ENCODE measurements at regions not wholly inside any gene's neighbourhood (a gene's known extent, or its start where the extent isn't known, plus 50 kb on each side); places are given as distances from the start of the nearest gene placed in this dataset.

DNA sequence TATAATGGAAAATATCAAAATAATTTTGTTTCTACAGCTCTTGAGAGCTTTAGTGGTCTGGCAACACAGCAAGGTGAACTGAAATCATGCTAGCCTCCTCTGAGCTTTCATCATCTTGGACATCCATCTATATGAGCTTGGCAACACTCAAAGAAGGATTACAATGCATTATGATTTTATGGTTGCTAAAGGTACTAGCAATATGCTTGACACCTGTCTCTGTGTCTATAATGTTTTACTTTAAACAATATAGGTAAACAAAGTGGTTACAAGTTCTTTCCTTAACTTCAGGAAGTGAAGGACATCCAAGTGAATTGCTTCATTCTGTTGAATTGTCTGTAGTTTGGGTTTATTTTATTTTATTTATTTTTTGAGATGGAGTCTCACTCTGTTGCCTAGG lies 203.7 kb upstream of the RRP15 start:
- Histone ChIP-seq H2AFZ (ENCODE audit: low read depth, low read length) (no peak overlapping the region), H3K9ac (ENCODE audit: low read length) (no peak overlapping the region), H2BK120ac (ENCODE audit: low read depth, low read length) (no peak overlapping the region), H2BK12ac (ENCODE audit: low read length in 2 of 2) (no peak overlapping the region), H3K9me3 (ENCODE audit: control insufficient read depth, low read length) (no peaks in the 10 kb centered on the region), H4K91ac (ENCODE audit: low read length) (no peak overlapping the region), H3K23ac (ENCODE audit: low read length in 2 of 2) (no peak overlapping the region), H4K8ac (ENCODE audit: low read length) (no peak overlapping the region), H2BK5ac (ENCODE audit: low read depth, low read length, poor library complexity, severe bottlenecking) (no peak overlapping the region), H3K4me2 (ENCODE audit: low read length, poor library complexity, severe bottlenecking) (no peak overlapping the region), H3K79me1 (replicated peaks; ENCODE audit: low read length, poor library complexity, severe bottlenecking) (no peaks in the 10 kb centered on the region), H3K36me3 (ENCODE audit: control insufficient read depth in 1 of 2, insufficient read depth in 2 of 2, low read depth in 1 of 2, low read length in 2 of 2) (no peaks in the 10 kb centered on the region), H3K4me1 (ENCODE audit: control insufficient read depth, insufficient read depth, low read depth, low read length) (no peaks in the 10 kb centered on the region), H2AK5ac (ENCODE audit: low read length, severe bottlenecking) (no peak overlapping the region), H3K27me3 (ENCODE audit: control insufficient read depth in 1 of 2, insufficient read depth in 1 of 2, low read length in 2 of 2) (no peaks in the 10 kb centered on the region), H2BK15ac (ENCODE audit: low read depth, poor library complexity, severe bottlenecking) (no peak overlapping the region), H3K18ac (ENCODE audit: low read depth in 1 of 2, low read length in 2 of 2) (no peak overlapping the region), H3K4me3 (ENCODE audit: insufficient read depth in 1 of 2, low read depth in 1 of 2, low read length in 2 of 2) (no peak overlapping the region), H3K27ac (ENCODE audit: low read length, poor library complexity, severe bottlenecking) (no peak overlapping the region), H3K4ac (ENCODE audit: low read depth in 1 of 2, low read length in 2 of 2) (no peak overlapping the region), H3K14ac (ENCODE audit: low read length in 2 of 2) (no peak overlapping the region)
- DNase-seq: no peak

- Histone ChIP-seq H3K14ac (ENCODE audit: low read length in 2 of 2) (no peak overlapping the region), H2BK120ac (ENCODE audit: low read depth, low read length) (no peak overlapping the region), H4K91ac (ENCODE audit: low read length) (no peak overlapping the region), H2BK15ac (ENCODE audit: low read depth, poor library complexity, severe bottlenecking) (no peak overlapping the region), H3K4me1 (ENCODE audit: control insufficient read depth, insufficient read depth, low read depth, low read length) (no peaks in the 10 kb centered on the region), H3K4ac (ENCODE audit: low read depth in 1 of 2, low read length in 2 of 2) (no peak overlapping the region), H3K9ac (ENCODE audit: low read length) (no peak overlapping the region), H3K27me3 (ENCODE audit: control insufficient read depth in 1 of 2, insufficient read depth in 1 of 2, low read length in 2 of 2) (no peaks in the 10 kb centered on the region), H2BK12ac (ENCODE audit: low read length in 2 of 2) (no peak overlapping the region), H2BK5ac (ENCODE audit: low read depth, low read length, poor library complexity, severe bottlenecking) (no peak overlapping the region), H3K9me3 (ENCODE audit: control insufficient read depth, low read length) (no peaks in the 10 kb centered on the region), H3K27ac (ENCODE audit: low read length, poor library complexity, severe bottlenecking) (no peak overlapping the region), H3K4me3 (ENCODE audit: insufficient read depth in 1 of 2, low read depth in 1 of 2, low read length in 2 of 2) (no peak overlapping the region), H3K23ac (ENCODE audit: low read length in 2 of 2) (no peak overlapping the region), H2AK5ac (ENCODE audit: low read length, severe bottlenecking) (no peak overlapping the region), H3K4me2 (ENCODE audit: low read length, poor library complexity, severe bottlenecking) (no peak overlapping the region), H3K18ac (ENCODE audit: low read depth in 1 of 2, low read length in 2 of 2) (no peak overlapping the region), H4K8ac (ENCODE audit: low read length) (no peak overlapping the region), H2AFZ (ENCODE audit: low read depth, low read length) (no peak overlapping the region), H3K79me1 (replicated peaks; ENCODE audit: low read length, poor library complexity, severe bottlenecking) (no peaks in the 10 kb centered on the region), H3K36me3 (ENCODE audit: control insufficient read depth in 1 of 2, insufficient read depth in 2 of 2, low read depth in 1 of 2, low read length in 2 of 2) (no peaks in the 10 kb centered on the region)
- no peak for DNase-seq
- WGBS: no CpG with 5 or more reads among the region's 1 CpG
Measured at GRCh38 chr1:218090459-218090858, 194.6 kb upstream of the RRP15 start.

- Histone ChIP-seq H3K23ac (ENCODE audit: low read length in 2 of 2) (no peak overlapping the region), H2BK12ac (ENCODE audit: low read length in 2 of 2) (no peak overlapping the region), H2BK15ac (ENCODE audit: low read depth, poor library complexity, severe bottlenecking) (no peak overlapping the region), H4K91ac (ENCODE audit: low read length) (no peak overlapping the region), H4K8ac (ENCODE audit: low read length) (no peak overlapping the region), H3K4ac (ENCODE audit: low read depth in 1 of 2, low read length in 2 of 2) (no peak overlapping the region), H3K27me3 (ENCODE audit: control insufficient read depth in 1 of 2, insufficient read depth in 1 of 2, low read length in 2 of 2) (no peaks in the 10 kb centered on the region), H3K14ac (ENCODE audit: low read length in 2 of 2) (no peak overlapping the region), H3K18ac (ENCODE audit: low read depth in 1 of 2, low read length in 2 of 2) (no peak overlapping the region), H3K79me1 (replicated peaks; ENCODE audit: low read length, poor library complexity, severe bottlenecking) (no peaks in the 10 kb centered on the region), H3K4me2 (ENCODE audit: low read length, poor library complexity, severe bottlenecking) (no peak overlapping the region), H2BK120ac (ENCODE audit: low read depth, low read length) (no peak overlapping the region), H3K36me3 (ENCODE audit: control insufficient read depth in 1 of 2, insufficient read depth in 2 of 2, low read depth in 1 of 2, low read length in 2 of 2) (no peaks in the 10 kb centered on the region), H3K4me1 (ENCODE audit: control insufficient read depth, insufficient read depth, low read depth, low read length) (no peaks in the 10 kb centered on the region), H2AK5ac (ENCODE audit: low read length, severe bottlenecking) (no peak overlapping the region), H2BK5ac (ENCODE audit: low read depth, low read length, poor library complexity, severe bottlenecking) (no peak overlapping the region), H2AFZ (ENCODE audit: low read depth, low read length) (no peak overlapping the region), H3K9ac (ENCODE audit: low read length) (no peak overlapping the region), H3K4me3 (ENCODE audit: insufficient read depth in 1 of 2, low read depth in 1 of 2, low read length in 2 of 2) (no peak overlapping the region), H3K9me3 (ENCODE audit: control insufficient read depth, low read length) (peaks cover 17% of the 10 kb centered on the region), H3K27ac (ENCODE audit: low read length, poor library complexity, severe bottlenecking) (no peak overlapping the region)
- DNase-seq: no peak
- WGBS: 46% methylated on average over 2 of the region's 2 CpGs
Measured at GRCh38 chr1:218101409-218101808, 183.7 kb upstream of the RRP15 start.

DNA sequence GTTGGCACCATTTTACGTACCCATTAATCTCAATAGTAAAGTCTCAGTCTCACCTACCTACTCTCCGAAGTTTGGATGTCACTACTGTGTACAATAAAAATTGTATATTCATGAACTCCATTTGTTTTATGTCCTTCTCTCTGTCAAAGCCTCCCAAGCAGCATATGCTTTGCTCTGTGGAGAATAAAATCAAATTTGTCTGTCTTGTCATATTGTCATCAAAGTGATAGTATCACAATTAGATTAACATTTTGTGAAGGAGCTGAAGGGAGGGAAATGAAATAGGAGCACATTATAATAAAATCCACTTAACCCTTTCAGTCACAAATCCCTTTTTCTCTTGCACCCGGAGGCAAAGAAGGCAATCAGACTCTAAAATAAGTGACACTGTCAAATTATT lies 177.1 kb upstream of the RRP15 start:
- H3K14ac ChIP-seq (ENCODE audit: low read length in 2 of 2): no peak overlapping the region
- no peak overlapping the region for H2AK5ac ChIP-seq (ENCODE audit: low read length, severe bottlenecking)
- 100% methylated on average over 1 of the region's 3 CpGs for WGBS
- H2BK5ac ChIP-seq (ENCODE audit: low read depth, low read length, poor library complexity, severe bottlenecking): no peak overlapping the region
- H4K91ac ChIP-seq (ENCODE audit: low read length): no peak overlapping the region
- no peak overlapping the region for H2BK15ac ChIP-seq (ENCODE audit: low read depth, poor library complexity, severe bottlenecking)
- peaks cover 0 to 4% of the 10 kb centered on the region in 2 experiments for H3K27me3 ChIP-seq (ENCODE audit: control insufficient read depth in 1 of 2, insufficient read depth in 1 of 2, low read length in 2 of 2)
- DNase-seq: no peak
- no peak overlapping the region for H2BK12ac ChIP-seq (ENCODE audit: low read length in 2 of 2)
- H3K4ac ChIP-seq (ENCODE audit: low read depth in 1 of 2, low read length in 2 of 2): no peak overlapping the region
- H2BK120ac ChIP-seq (ENCODE audit: low read depth, low read length): no peak overlapping the region
- no peak overlapping the region for H3K4me3 ChIP-seq (ENCODE audit: insufficient read depth in 1 of 2, low read depth in 1 of 2, low read length in 2 of 2)
- H3K36me3 ChIP-seq (ENCODE audit: control insufficient read depth in 1 of 2, insufficient read depth in 2 of 2, low read depth in 1 of 2, low read length in 2 of 2): no peaks in the 10 kb centered on the region
- H3K4me1 ChIP-seq (ENCODE audit: control insufficient read depth, insufficient read depth, low read depth, low read length): no peaks in the 10 kb centered on the region
- no peak overlapping the region for H3K27ac ChIP-seq (ENCODE audit: low read length, poor library complexity, severe bottlenecking)
- no peak overlapping the region for H2AFZ ChIP-seq (ENCODE audit: low read depth, low read length)
- no peak overlapping the region for H3K9ac ChIP-seq (ENCODE audit: low read length)
- H3K23ac ChIP-seq (ENCODE audit: low read length in 2 of 2): no peak overlapping the region
- no peaks in the 10 kb centered on the region for H3K79me1 ChIP-seq (replicated peaks; ENCODE audit: low read length, poor library complexity, severe bottlenecking)
- H3K18ac ChIP-seq (ENCODE audit: low read depth in 1 of 2, low read length in 2 of 2): no peak overlapping the region
- H4K8ac ChIP-seq (ENCODE audit: low read length): no peak overlapping the region
- peaks cover 3% of the 10 kb centered on the region for H3K9me3 ChIP-seq (ENCODE audit: control insufficient read depth, low read length)
- H3K4me2 ChIP-seq (ENCODE audit: low read length, poor library complexity, severe bottlenecking): no peak overlapping the region

Data from mesenchymal stem cell (in vitro differentiated cells and primary cell).